SJSA1 (cell line): ENCODE measurements at regions not wholly inside any gene's neighbourhood (a gene's known extent, or its start where the extent isn't known, plus 50 kb on each side); places are given as distances from the start of the nearest gene placed in this dataset.
"Not testable (repeated sequence)": the region's sequence is repeated elsewhere in the genome, so short reads cannot be mapped to it uniquely, and the experiment has no call there.

Experiments
- DNase-seq, 2 experiments: peaks; one replicate each; pipeline ENCODE4 v3.0.0-alpha.2; 2015 to 2020; ENCODE audit warnings: low spot score in 2 of 2, low read depth in 1 of 2
- H3K27ac ChIP-seq: fragments of 250-450 bp; sonication (Bioruptor Pico); 2 replicates; pipeline ENCODE4 v1.5.1; 2020; ENCODE audit warnings: mild to moderate bottlenecking, moderate library complexity
- H3K27me3 ChIP-seq: fragments of 250-450 bp; sonication (Bioruptor Pico); replicated peaks from 2 replicates; pipeline ENCODE4 v1.5.1; 2020; ENCODE audit warnings: mild to moderate bottlenecking, moderate library complexity
- H3K36me3 ChIP-seq: fragments of 250-450 bp; sonication (Bioruptor Pico); 2 replicates; pipeline ENCODE4 v1.5.1; 2020; ENCODE audit warnings: mild to moderate bottlenecking
- H3K4me1 ChIP-seq: fragments of 250-450 bp; sonication (Bioruptor Pico); replicated peaks from 2 replicates; pipeline ENCODE4 v1.6.1; 2021; ENCODE audit warnings: mild to moderate bottlenecking
- H3K4me3 ChIP-seq: fragments of 250-450 bp; sonication (Bioruptor Pico); 2 replicates; pipeline ENCODE4 v1.5.1; 2020; ENCODE audit warnings: mild to moderate bottlenecking
- H3K9me3 ChIP-seq: fragments of 250-450 bp; sonication (Bioruptor Pico); replicated peaks from 2 replicates; pipeline ENCODE4 v1.5.1; 2020; ENCODE audit warnings: mild to moderate bottlenecking

DNA sequence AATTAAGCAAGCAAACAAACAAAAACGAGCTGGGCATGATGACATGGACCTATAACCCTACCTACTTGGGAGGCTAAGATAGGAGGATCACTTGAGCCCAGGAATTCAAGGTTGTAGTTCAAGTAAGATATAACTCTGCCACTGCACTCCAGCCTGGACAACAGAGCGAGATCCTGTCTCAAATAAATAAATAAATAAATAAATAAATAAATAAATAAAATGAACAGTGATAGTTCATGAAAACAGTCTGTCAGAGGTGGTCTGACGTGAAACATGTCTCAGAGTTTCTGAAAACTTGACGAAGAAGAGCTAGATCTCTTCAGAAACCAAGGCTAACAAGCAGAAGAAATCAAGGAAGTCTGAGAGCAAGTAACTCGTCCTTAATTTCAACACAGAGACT, 188.8 kb upstream of the GPC6 start:
- H3K27me3 ChIP-seq, result peaks cover 8% of the 10 kb centered on the region
- no peaks in the 10 kb centered on the region for H3K36me3 ChIP-seq
- no peak overlapping the region for H3K4me3 ChIP-seq
- H3K4me1 ChIP-seq, result no peaks in the 10 kb centered on the region
- no peak for DNase-seq
- peaks cover 2% of the 10 kb centered on the region; the same call in 1 of the 2 replicates for H3K9me3 ChIP-seq
- no peak overlapping the region for H3K27ac ChIP-seq

DNA sequence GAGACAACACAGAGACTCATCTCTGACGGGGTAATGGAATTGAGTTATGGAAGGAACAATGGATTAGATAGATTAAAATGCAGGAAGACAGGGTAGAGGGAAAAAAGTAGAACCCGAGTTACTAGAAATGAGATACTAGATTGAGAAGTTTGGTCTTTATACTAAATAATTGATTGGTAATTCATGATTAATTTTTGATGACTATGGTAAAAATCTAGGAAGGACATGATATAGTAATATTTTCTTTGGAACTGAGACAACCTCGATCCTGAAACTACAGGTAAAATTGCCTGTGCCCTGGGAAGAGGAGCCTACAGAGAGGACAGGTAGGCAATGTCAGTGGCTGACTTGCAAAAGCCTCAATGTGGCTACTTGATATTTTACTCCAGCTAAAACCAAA, 188.4 kb upstream of the GPC6 start:
- H3K36me3 ChIP-seq, result no peaks in the 10 kb centered on the region
- DNase-seq, result no peak
- H3K9me3 ChIP-seq, result peaks cover 2% of the 10 kb centered on the region; the same call in 1 of the 2 replicates
- H3K27me3 ChIP-seq, result peaks cover 8% of the 10 kb centered on the region
- no peaks in the 10 kb centered on the region for H3K4me1 ChIP-seq
- no peak overlapping the region for H3K27ac ChIP-seq
- H3K4me3 ChIP-seq, result no peak overlapping the region

DNA sequence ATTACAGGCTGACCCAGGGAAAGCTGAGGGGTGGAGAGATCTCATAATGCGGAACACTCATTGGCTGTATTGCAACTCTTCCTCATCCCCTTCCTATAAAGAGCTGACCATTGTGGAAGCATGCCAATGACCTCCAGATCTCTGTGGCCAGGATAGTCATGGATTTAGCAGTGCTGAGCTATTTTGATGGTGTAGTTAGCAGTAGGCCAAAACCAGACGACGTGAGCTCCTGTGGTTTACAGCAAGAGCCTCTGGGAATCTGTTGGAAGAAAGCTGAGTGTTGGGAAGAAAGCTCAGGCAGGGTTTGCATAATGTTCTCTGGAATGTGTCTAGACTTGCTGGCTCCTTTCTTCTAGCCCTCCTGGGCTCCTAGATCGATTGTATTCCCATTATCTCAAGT, 187.5 kb upstream of the GPC6 start:
- no peak for DNase-seq
- Histone ChIP-seq H3K9me3 (peaks cover 2% of the 10 kb centered on the region; the same call in 1 of the 2 replicates), H3K4me1 (no peaks in the 10 kb centered on the region), H3K4me3 (no peak overlapping the region), H3K27ac (no peak overlapping the region), H3K36me3 (no peaks in the 10 kb centered on the region), H3K27me3 (peaks cover 4% of the 10 kb centered on the region)

DNA sequence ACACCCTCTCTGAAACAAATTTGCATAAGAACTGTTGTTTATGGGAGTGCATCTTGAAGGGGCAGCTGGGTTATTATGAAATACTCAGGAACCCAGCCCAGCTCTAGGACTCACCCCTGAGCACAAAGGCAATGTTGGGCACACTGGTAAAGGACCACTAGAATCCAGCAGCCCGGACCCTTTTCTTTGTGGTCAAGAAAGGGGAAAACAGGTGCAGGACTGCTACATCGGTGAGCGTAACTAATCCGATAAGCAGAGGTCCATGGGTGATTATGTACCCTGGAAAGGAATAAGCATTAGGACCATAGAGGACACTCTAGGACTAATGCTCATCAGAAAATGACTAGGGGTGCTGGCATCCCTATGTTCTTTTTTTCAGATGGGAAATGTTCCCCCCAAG, 185.0 kb upstream of the GPC6 start:
- not testable (repeated sequence) for H3K9me3 ChIP-seq, H3K36me3 ChIP-seq, H3K4me1 ChIP-seq, DNase-seq, H3K27ac ChIP-seq, H3K4me3 ChIP-seq, H3K27me3 ChIP-seq

DNA sequence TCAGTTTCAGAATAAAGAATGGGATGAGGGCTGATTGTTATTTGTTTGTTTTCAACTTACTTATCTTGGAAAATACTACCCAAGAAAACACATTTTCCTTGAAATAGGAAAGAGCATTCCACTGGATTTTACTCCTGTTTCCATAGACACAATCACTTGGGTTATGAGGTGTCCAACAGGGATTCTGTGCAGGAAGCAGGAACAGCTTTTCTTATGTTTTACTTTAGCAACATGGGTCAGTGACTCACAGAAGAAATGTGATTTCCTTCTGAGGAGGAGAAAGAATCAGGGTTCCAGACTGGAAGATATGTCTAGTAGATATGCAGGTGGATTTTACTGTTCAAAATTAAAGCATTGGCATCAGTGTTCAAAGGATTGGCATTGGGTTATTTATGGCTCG, 180.8 kb upstream of the GPC6 start:
- DNase-seq, result no peak
- H3K27me3 ChIP-seq, result 0 out of 2 replicates have a peak, but pooled peaks cover 2% of the 10 kb centered on the region
- no peak overlapping the region for H3K27ac ChIP-seq
- no peak overlapping the region for H3K4me3 ChIP-seq
- H3K4me1 ChIP-seq, result no peaks in the 10 kb centered on the region
- H3K9me3 ChIP-seq, result 0 out of 2 replicates have a peak, but pooled peaks cover 2% of the 10 kb centered on the region
- H3K36me3 ChIP-seq, result no peaks in the 10 kb centered on the region

DNA sequence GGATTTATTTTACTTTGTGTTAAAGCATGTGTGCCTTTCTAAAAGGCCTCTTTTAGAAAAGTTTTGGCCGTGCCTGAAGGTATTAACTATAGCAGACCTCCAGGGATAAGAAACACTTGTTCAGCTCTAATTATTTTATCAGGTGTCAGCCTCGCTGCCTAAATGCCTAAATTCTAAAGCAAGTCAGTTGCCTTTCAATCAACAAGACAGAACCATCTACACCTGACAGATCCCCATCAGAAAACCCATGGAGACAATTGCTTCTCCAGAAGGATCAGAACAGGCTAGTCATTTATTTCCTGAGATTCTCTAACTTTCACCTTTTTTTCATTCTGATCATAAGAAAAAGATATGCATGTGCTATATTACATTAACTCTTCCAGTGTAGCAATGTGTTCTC, 171.4 kb upstream of the GPC6 start:
- H3K4me3 ChIP-seq, result no peak overlapping the region
- DNase-seq, result no peak
- no peaks in the 10 kb centered on the region for H3K4me1 ChIP-seq

DNA sequence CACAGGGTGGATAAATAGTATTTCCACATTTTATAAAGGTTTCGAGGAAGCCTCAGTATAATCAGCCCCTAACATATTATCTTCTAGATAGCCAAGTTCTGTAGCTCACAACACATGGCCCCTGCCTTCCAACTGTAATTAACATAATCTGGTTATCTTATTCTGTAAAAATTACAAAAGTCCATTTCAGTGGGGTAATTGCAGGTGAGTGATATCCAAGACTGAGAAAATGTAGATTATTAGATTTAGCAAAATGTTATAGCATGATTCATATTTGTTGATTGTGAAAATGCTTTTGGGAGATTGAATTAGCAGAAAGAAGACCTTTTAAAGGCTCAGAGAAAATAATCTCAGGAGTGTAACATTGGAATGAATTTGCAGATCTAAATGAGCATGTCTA, 168.3 kb upstream of the GPC6 start:
- Histone ChIP-seq H3K4me3 (no peak overlapping the region), H3K27me3 (peaks cover 15% of the 10 kb centered on the region), H3K27ac (no peak overlapping the region), H3K4me1 (no peaks in the 10 kb centered on the region), H3K9me3 (no peaks in the 10 kb centered on the region), H3K36me3 (no peaks in the 10 kb centered on the region)
- DNase-seq, result no peak

More for the DNA sequence above, 171.4 kb upstream of the GPC6 start:
- no peaks in the 10 kb centered on the region; the same call in 1 of the 2 replicates for H3K9me3 ChIP-seq
- no peaks in the 10 kb centered on the region for H3K36me3 ChIP-seq
- no peak overlapping the region for H3K27ac ChIP-seq
- H3K27me3 ChIP-seq, result peaks cover 13% of the 10 kb centered on the region

DNA sequence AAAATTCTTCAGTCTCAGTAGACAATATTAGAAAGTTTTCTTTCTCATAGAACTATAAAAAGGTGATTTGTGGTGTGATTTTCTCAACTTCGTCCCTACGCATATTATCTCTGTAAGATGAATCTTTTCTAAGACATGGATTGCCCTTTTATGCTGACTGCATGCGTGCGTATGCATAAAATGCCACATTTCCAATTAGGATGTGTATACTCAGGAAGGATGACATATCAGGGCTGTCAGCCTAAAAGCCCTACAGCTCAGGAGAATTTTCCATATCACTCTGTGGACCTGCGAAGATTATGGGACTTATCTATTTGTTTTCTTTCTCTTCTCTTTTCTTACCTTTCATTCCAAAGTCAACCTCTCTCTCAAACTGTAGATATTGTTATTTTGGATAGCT, 166.5 kb upstream of the GPC6 start:
- no peaks in the 10 kb centered on the region for H3K36me3 ChIP-seq
- H3K27me3 ChIP-seq, result peaks cover 15% of the 10 kb centered on the region
- H3K4me1 ChIP-seq, result no peaks in the 10 kb centered on the region
- H3K4me3 ChIP-seq, result no peak overlapping the region
- no peak for DNase-seq
- no peak overlapping the region for H3K27ac ChIP-seq
- no peaks in the 10 kb centered on the region for H3K9me3 ChIP-seq

DNA sequence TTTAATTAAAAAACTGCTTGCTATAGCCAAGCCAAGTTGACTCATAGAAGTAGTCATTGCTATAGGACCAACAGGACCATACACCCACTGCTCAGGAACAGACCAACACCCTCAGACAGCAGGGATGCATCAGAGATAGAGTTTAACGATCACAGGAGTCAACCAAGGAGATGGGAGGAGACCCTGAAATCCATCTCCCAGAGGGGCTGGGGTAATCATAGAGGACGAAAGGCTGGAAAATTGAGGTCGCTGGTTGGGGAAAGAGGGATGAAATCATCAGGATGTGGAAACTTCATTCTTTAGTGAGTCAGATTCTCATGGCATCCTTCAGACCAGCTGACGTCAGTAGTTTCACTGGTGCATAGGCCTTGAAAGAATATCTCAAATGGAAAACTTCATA, 160.4 kb upstream of the GPC6 start:
- H3K36me3 ChIP-seq, result no peaks in the 10 kb centered on the region
- no peaks in the 10 kb centered on the region for H3K27me3 ChIP-seq
- DNase-seq, result no peak
- no peak overlapping the region for H3K4me3 ChIP-seq
- H3K27ac ChIP-seq, result no peak overlapping the region
- H3K4me1 ChIP-seq, result no peaks in the 10 kb centered on the region
- no peaks in the 10 kb centered on the region for H3K9me3 ChIP-seq

DNA sequence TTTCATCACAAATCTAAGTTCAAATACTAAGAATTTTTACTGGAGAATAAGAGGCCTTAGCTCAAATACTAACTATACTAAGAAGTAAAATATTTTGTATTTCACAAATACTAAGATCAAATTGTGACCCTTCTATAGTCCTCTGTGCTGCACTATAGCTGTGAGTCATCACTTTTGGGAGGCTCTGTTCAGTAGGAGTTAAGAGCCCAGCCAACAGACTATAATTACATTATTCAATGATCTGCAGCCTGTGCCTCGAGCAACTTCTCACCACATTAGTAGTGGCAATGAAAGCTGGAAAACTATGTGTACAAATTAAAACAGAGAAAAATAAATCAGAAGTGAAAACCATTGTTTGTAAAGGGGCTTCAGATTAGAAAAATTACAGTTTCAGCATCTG, 147.3 kb upstream of the GPC6 start:
- H3K9me3 ChIP-seq, result no peaks in the 10 kb centered on the region
- no peak overlapping the region for H3K27ac ChIP-seq
- peaks cover 7% of the 10 kb centered on the region; the same call in 1 of the 2 replicates for H3K27me3 ChIP-seq
- no peak overlapping the region for H3K4me3 ChIP-seq
- no peaks in the 10 kb centered on the region for H3K4me1 ChIP-seq
- H3K36me3 ChIP-seq, result no peaks in the 10 kb centered on the region
- DNase-seq, result no peak

DNA sequence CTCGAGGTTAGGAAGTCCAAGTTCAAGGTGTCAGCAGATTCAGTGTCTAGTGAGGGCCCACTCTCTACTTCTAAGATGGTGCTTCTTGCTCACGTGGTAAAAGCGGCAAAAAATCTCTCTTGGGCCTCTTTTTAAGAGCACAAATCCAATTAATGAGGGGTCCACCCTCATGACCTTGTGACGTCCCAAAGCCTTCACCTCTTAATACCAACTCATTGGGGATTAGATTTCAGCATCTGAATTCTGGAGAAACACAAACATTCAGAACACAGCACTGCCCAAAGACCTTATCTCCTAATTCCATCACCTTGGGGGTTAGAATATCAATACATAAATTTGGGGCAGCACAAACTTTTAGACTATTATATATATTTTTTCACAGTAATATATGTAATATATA, 146.4 kb upstream of the GPC6 start:
- H3K9me3 ChIP-seq, result no peaks in the 10 kb centered on the region
- H3K27me3 ChIP-seq, result peaks cover 7% of the 10 kb centered on the region; the same call in 1 of the 2 replicates
- no peaks in the 10 kb centered on the region for H3K4me1 ChIP-seq
- no peak overlapping the region for H3K27ac ChIP-seq
- no peak overlapping the region for H3K4me3 ChIP-seq
- DNase-seq, result no peak
- H3K36me3 ChIP-seq, result no peaks in the 10 kb centered on the region

DNA sequence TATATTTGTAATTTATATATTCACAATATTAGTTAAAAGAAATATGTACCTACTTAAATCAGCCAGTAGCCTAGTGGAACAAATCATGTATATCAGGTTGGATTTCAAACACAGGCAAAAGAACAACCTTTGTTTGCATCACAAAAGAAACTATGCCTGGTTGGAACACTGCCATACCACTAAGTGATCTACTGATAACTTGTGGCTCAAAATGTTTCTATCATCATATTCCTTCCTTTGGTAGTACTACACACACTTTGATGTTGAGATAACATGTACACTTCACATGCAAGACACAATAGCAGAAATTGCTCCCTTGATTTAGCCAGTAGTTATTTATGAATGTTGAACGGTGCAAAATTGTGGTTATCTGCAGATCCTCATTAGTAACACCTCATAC, 146.0 kb upstream of the GPC6 start:
- H3K9me3 ChIP-seq, result no peaks in the 10 kb centered on the region
- DNase-seq, result no peak
- H3K36me3 ChIP-seq, result no peaks in the 10 kb centered on the region
- no peak overlapping the region for H3K27ac ChIP-seq
- H3K4me1 ChIP-seq, result no peaks in the 10 kb centered on the region
- peaks cover 5% of the 10 kb centered on the region; the same call in 1 of the 2 replicates for H3K27me3 ChIP-seq
- no peak overlapping the region for H3K4me3 ChIP-seq

DNA sequence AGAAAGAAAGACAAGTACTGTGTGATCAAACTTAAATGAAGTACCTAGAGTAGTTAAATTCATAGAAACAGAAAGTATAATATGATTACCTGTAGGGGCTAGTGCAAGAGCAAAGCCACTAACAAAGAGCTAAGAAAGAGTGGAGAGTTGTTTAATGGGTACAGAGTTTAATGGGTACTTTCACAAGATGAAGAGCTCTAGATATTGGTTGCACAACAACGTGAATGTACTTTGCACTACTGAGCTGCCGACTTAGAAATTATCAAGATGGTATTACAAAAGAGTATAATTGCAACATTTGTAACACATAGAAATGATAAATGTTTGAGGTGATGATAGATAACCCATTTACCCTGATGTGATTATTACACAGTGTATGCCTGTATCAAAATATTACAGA, 140.3 kb upstream of the GPC6 start:
- Histone ChIP-seq H3K27ac (no peak overlapping the region), H3K9me3 (0 out of 2 replicates have a peak, but pooled peaks cover 4% of the 10 kb centered on the region), H3K4me3 (no peak overlapping the region), H3K36me3 (no peaks in the 10 kb centered on the region), H3K27me3 (no peaks in the 10 kb centered on the region; the same call in none of the 2 replicates), H3K4me1 (no peaks in the 10 kb centered on the region)
- no peak for DNase-seq

DNA sequence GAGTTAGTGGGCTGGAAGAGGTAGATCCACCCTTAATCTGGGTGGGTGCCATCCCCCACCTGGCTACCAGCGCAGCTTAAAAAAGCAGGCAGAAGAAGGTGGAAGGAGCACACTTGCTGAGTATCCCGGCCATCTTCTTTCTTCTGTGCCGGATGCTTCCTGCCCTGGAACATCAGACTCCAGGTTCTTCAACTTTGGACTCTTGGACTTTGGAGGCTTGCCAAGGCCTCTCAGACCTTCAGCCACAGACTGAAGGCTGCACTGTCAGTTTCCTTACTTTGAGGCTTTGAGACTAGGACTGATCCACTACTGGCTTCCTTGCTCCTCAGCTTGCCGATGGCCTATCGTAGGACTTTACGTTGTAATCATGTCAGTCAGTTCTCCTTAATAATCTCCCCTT, 127.6 kb upstream of the GPC6 start:
- Histone ChIP-seq H3K27ac (no peak overlapping the region), H3K4me1 (no peaks in the 10 kb centered on the region), H3K36me3 (no peaks in the 10 kb centered on the region), H3K4me3 (no peak overlapping the region), H3K9me3 (no peaks in the 10 kb centered on the region), H3K27me3 (peaks cover 13% of the 10 kb centered on the region)
- DNase-seq, result no peak

DNA sequence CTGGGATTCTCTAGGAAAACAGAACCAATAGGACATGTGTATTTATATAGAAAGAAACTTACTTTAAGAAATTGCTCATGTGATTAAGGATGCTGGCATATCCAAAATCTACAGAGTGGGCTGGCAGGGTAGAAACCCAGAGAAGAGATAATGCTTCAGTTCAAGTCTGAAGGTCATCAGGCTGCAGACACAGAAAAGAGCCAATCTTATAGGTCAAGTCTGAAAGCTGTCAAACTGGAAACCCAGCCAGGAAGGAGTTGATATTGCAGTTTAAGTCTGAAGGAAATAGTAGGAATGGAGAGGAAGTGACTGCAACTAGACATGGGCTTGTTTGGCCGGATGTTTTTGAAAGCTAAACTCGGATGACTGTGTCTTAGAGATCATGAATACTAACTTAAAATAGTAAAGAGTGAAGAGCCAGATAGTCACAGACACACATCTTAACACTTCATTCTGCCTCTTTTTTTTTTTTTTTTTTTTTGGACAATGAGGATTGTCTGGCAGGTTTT, 125.3 kb upstream of the GPC6 start:
- H3K4me1 ChIP-seq, result no peaks in the 10 kb centered on the region
- no peak overlapping the region for H3K27ac ChIP-seq
- no peaks in the 10 kb centered on the region for H3K9me3 ChIP-seq
- H3K36me3 ChIP-seq, result no peaks in the 10 kb centered on the region
- H3K4me3 ChIP-seq, result no peak overlapping the region
- peaks cover 5% of the 10 kb centered on the region; the same call in 1 of the 2 replicates for H3K27me3 ChIP-seq
- no peak for DNase-seq
